Gastroesophageal sphincter (tissue), 3 donors: ENCODE measurements at regions not wholly inside any gene's neighbourhood (a gene's known extent, or its start where the extent isn't known, plus 50 kb on each side); places are given as distances from the start of the nearest gene placed in this dataset.

Experiments used
- EP300 ChIP-seq: sonication (generic); formaldehyde crosslinking; IDR thresholded peaks from one replicate; pipeline ENCODE4 v1.6.1; 2017; ENCODE audit warnings: antibody characterized with exemption, mild to moderate bottlenecking
- POLR2A ChIP-seq, 2 donors: fragments of 450-650 bp; IDR thresholded peaks; one replicate each; pipeline ENCODE4 v1.6.1; 2017; ENCODE audit warnings: antibody characterized with exemption in 2 of 2, mild to moderate bottlenecking in 2 of 2, moderate library complexity in 1 of 2
- POLR2AphosphoS5 ChIP-seq: sonication (generic); formaldehyde crosslinking; IDR thresholded peaks from one replicate; pipeline ENCODE4 v1.6.1; 2017; ENCODE audit warnings: antibody characterized with exemption
- TF ChIP-seq, protein P1 (sequence below), 4 experiments: fragments of 200-600 bp in 2 of 4; fragments of 450-650 bp in 2 of 4; sonication (generic) in 1 of 4; IDR thresholded peaks; one replicate each; pipeline ENCODE4 v1.5.1; 2017 to 2019; ENCODE audit warnings: antibody characterized with exemption in 4 of 4, mild to moderate bottlenecking in 2 of 4, moderate library complexity in 2 of 4

DNA sequence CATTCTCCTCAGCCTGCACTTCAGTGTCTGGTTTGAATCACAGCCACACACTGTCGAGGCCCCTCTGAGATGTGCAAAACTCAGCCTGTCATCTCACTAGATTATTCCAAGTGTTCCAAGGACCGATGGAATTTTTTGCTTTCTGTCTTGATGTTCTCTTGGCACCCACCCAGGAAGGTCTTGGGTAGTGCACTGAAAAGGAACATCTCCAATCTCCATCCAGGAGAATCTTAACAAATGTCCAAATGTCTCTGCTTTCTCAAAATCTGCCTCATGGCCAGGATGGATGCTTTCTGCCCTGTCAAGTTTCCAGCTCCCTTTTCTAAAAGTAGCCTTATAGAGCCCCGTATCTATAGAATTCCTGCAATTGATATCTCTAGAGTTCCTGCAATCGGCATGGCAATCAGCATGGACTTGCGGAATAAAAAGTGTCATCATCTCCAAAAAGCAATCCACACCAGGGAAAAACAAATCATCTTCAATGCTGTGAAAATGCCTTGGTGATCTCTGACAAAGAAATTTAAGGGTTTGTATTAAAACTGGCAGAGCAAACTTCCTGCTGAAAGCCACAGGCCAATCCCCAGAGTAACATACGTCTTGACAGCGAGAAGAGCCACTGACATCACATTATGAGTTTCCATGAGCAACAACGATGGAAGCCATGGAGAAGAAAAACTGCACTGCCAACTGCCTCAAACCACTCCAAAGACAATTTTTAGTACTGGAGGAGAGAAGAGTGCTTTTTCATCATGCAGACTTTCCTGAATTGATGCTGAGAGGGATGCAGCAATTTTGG, 215.3 kb upstream of the FAM9B start:
- TF ChIP-seq, protein P1, sequence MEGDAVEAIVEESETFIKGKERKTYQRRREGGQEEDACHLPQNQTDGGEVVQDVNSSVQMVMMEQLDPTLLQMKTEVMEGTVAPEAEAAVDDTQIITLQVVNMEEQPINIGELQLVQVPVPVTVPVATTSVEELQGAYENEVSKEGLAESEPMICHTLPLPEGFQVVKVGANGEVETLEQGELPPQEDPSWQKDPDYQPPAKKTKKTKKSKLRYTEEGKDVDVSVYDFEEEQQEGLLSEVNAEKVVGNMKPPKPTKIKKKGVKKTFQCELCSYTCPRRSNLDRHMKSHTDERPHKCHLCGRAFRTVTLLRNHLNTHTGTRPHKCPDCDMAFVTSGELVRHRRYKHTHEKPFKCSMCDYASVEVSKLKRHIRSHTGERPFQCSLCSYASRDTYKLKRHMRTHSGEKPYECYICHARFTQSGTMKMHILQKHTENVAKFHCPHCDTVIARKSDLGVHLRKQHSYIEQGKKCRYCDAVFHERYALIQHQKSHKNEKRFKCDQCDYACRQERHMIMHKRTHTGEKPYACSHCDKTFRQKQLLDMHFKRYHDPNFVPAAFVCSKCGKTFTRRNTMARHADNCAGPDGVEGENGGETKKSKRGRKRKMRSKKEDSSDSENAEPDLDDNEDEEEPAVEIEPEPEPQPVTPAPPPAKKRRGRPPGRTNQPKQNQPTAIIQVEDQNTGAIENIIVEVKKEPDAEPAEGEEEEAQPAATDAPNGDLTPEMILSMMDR (IDR thresholded peaks at IDR 0.05) = no peak
- TF ChIP-seq POLR2A (IDR thresholded peaks at IDR 0.05) (no peak), POLR2AphosphoS5 (no peak), EP300 (no peak)
